Panc1 (cell line): ENCODE measurements at regions not wholly inside any gene's neighbourhood (a gene's known extent, or its start where the extent isn't known, plus 50 kb on each side); places are given as distances from the start of the nearest gene placed in this dataset.

Source experiments
- CTCF ChIP-seq: fragments of 450-650 bp; IDR thresholded peaks from 2 replicates; pipeline ENCODE4 v1.5.1; 2017; ENCODE audit warnings: mild to moderate bottlenecking
- POLR2AphosphoS5 ChIP-seq: IDR thresholded peaks from 2 replicates; pipeline ENCODE4 v1.6.1; 2012; ENCODE audit warnings: mild to moderate bottlenecking, low read depth, low read length, moderate library complexity
- REST ChIP-seq, 2 experiments: IDR thresholded peaks; 2 replicates each; pipeline ENCODE4 v1.6.1; 2011 to 2012; ENCODE audit warnings: low read depth in 2 of 2, control low read depth in 1 of 2, low read length in 1 of 2, mild to moderate bottlenecking in 1 of 2, moderate library complexity in 1 of 2; ENCODE audit not compliant: insufficient read depth in 1 of 2
- TCF7L2 ChIP-seq: IDR thresholded peaks from 2 replicates; pipeline ENCODE4 v1.6.1; 2011; ENCODE audit warnings: mild to moderate bottlenecking, low read depth, low read length, inconsistent platforms

GRCh38 chr5:112669328-112669963 is 68.2 kb upstream of the APC start:
- TF ChIP-seq REST (IDR thresholded peaks at IDR 0.05; ENCODE audit: insufficient read depth in 1 of 2, low read depth in 2 of 2, low read length in 1 of 2), result no peak
- no peak for TF ChIP-seq POLR2AphosphoS5
- no peak for TF ChIP-seq CTCF
- TF ChIP-seq TCF7L2, result no peak
